ENCODE measurements at regions not wholly inside any gene's neighbourhood (a gene's known extent, or its start where the extent isn't known, plus 50 kb on each side); places are given as distances from the start of the nearest gene placed in this dataset.

DNA sequence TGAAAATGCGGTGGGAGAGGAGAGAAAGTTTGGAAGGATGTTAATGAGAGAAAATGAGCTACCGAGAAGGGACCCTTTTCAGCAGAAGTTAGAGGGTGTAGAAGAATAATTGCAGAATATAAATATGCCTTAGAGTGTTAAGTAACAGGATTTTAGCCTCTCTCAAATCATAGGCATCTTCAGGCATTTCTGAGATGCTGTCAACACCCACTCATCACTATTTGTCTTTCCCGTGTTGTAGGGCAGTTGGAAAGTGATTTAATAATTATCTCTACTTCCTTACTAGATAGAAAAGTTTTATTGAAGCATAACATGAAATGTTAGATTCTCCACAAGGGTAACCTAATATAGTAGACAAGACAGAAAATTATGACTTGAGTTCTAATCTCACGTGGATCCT lies 96.4 kb upstream of the RGS4 start:
- peak in 1 of 2 donors; percentile 45 for DNase-seq (ENCODE audit: low read depth in 2 of 2)
- H3K4me3 ChIP-seq (replicated peaks in 1 of 2; ENCODE audit: low read depth in 2 of 2, low read length in 2 of 2): no peak overlapping the region
- TF ChIP-seq CTCF (IDR thresholded peaks at IDR 0.05; ENCODE audit: low read depth, low read length): no peak

- no peak overlapping the region for H3K4me3 ChIP-seq (replicated peaks in 1 of 2; ENCODE audit: low read depth in 2 of 2, low read length in 2 of 2)
- no peak for TF ChIP-seq CTCF (IDR thresholded peaks at IDR 0.05; ENCODE audit: low read depth, low read length)
- no peak for DNase-seq (ENCODE audit: low read depth in 2 of 2)
Measured at GRCh38 chr1:162970021-162970420, 99.1 kb upstream of the RGS4 start.

- TF ChIP-seq CTCF (IDR thresholded peaks at IDR 0.05; ENCODE audit: low read depth, low read length): no peak
- DNase-seq (ENCODE audit: low read depth in 2 of 2): no peak
- no peak overlapping the region for H3K4me3 ChIP-seq (replicated peaks in 1 of 2; ENCODE audit: low read depth in 2 of 2, low read length in 2 of 2)
Measured at GRCh38 chr1:162966613-162967012, 102.5 kb upstream of the RGS4 start.

GRCh38 chr1:162964901-162965300 lies 103.9 kb upstream of the CCDC190 start:
- no peak for DNase-seq (ENCODE audit: low read depth in 2 of 2)
- no peak for TF ChIP-seq CTCF (IDR thresholded peaks at IDR 0.05; ENCODE audit: low read depth, low read length)

GRCh38 chr1:162956922-162957321 lies 95.9 kb upstream of the CCDC190 start:
- peak in 1 of 2 donors; percentile 52 for DNase-seq (ENCODE audit: low read depth in 2 of 2)
- no peak overlapping the region for H3K4me3 ChIP-seq (replicated peaks in 1 of 2; ENCODE audit: low read depth in 2 of 2, low read length in 2 of 2)
- TF ChIP-seq CTCF (IDR thresholded peaks at IDR 0.05; ENCODE audit: low read depth, low read length): no peak

More at GRCh38 chr1:162964901-162965300, 103.9 kb upstream of the CCDC190 start:
- H3K4me3 ChIP-seq (replicated peaks in 1 of 2; ENCODE audit: low read depth in 2 of 2, low read length in 2 of 2): no peak overlapping the region

DNA sequence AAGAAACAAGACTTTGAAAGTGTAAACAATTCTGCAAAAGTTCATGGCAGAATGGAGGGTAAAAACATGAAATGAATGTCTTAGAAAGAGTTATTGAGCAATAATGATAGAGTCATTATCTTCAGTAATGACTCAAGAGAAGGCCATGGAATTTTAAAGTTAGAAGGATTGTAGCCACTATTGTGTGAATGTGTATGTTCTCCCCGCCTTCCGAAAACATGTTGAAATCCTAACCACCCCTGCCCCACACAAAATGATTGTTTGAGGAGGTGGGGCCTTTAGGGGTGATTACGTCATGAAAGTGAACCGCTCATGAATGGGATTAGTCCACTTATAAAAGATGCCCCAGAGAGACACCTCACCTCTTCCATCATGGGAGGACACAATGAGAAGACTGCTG lies 93.8 kb upstream of the CCDC190 start:
- H3K4me3 ChIP-seq (replicated peaks in 1 of 2; ENCODE audit: low read depth in 2 of 2, low read length in 2 of 2): no peak overlapping the region
- TF ChIP-seq CTCF (IDR thresholded peaks at IDR 0.05; ENCODE audit: low read depth, low read length): no peak
- peak; percentile 80 to 86 for DNase-seq (ENCODE audit: low read depth in 2 of 2)

GRCh38 chr1:162952956-162953355 lies 92.0 kb upstream of the CCDC190 start:
- no peak for DNase-seq (ENCODE audit: low read depth in 2 of 2)
- TF ChIP-seq CTCF (IDR thresholded peaks at IDR 0.05; ENCODE audit: low read depth, low read length): no peak

More at GRCh38 chr1:162952956-162953355, 92.0 kb upstream of the CCDC190 start:
- H3K4me3 ChIP-seq (replicated peaks in 1 of 2; ENCODE audit: low read depth in 2 of 2, low read length in 2 of 2): no peak overlapping the region

Measured in cardiac fibroblast (primary cell).